H1 (cell line): ENCODE measurements at regions not wholly inside any gene's neighbourhood (a gene's known extent, or its start where the extent isn't known, plus 50 kb on each side); places are given as distances from the start of the nearest gene placed in this dataset.
"Not testable (repeated sequence)": the region's sequence is repeated elsewhere in the genome, so short reads cannot be mapped to it uniquely, and the experiment has no call there.

Experiments used
- CTCF ChIA-PET: fragments of 300-600 bp; sonication (Branson Sonifier 250); formaldehyde crosslinking; loops from one replicate; lab custom pipeline; 2021; ENCODE audit not compliant: partially characterized antibody; lab: Charles Lee
- POLR2A ChIA-PET: fragments of 300-600 bp; sonication (Branson Sonifier 250); formaldehyde crosslinking; loops from one replicate; lab custom pipeline; 2021; ENCODE audit warnings: inconsistent platforms; ENCODE audit not compliant: partially characterized antibody; lab: Charles Lee
- DNase-seq, 2 experiments: peaks; one replicate each; pipeline versions ENCODE4 v3.0.0 to v3.0.0-alpha.2; 2010 to 2022; ENCODE audit warnings: low spot score in 2 of 2, low read depth in 1 of 2, mixed read lengths in 1 of 2
- FAIRE-seq: peaks from 2 replicates; lab custom pipeline; 2011; peaks lifted over from hg19 to GRCh38; lab: Jason Lieb, UNC
- H2AFZ ChIP-seq: 2 replicates; pipeline ENCODE4 v1.8.1; 2012; ENCODE audit warnings: low read length, inconsistent platforms
- H2AK5ac ChIP-seq: 2 replicates; pipeline ENCODE4 v1.6.1; 2013; ENCODE audit warnings: low read depth, low read length
- H2BK120ac ChIP-seq: replicated peaks from 2 replicates; pipeline ENCODE3; 2013; ENCODE audit warnings: low read depth, low read length, inconsistent platforms
- H2BK12ac ChIP-seq: 2 replicates; pipeline ENCODE4 v1.6.1; 2013; ENCODE audit warnings: low read depth, low read length
- H2BK15ac ChIP-seq: 2 replicates; pipeline ENCODE4 v1.6.1; 2013; ENCODE audit warnings: low read length
- H2BK20ac ChIP-seq: 2 replicates; pipeline ENCODE4 v1.6.1; 2013; ENCODE audit warnings: low read length
- H2BK5ac ChIP-seq: 2 replicates; pipeline ENCODE4 v1.6.1; 2013; ENCODE audit warnings: low read depth, low read length
- H3K14ac ChIP-seq: 2 replicates; pipeline ENCODE4 v1.6.1; 2013; ENCODE audit warnings: inconsistent platforms; ENCODE audit not compliant: insufficient read length
- H3K18ac ChIP-seq: 2 replicates; pipeline ENCODE4 v1.6.1; 2013; ENCODE audit warnings: low read length; ENCODE audit errors: extremely low read depth
- H3K23ac ChIP-seq: 2 replicates; pipeline ENCODE4 v1.6.1; 2013; ENCODE audit warnings: inconsistent platforms; ENCODE audit not compliant: insufficient read length
- H3K23me2 ChIP-seq: 2 replicates; pipeline ENCODE4 v1.6.1; 2013; ENCODE audit warnings: low read depth, low read length
- H3K27ac ChIP-seq: 2 replicates; pipeline ENCODE4 v1.6.1; 2011; ENCODE audit warnings: low read depth, low read length, inconsistent platforms
- H3K27me3 ChIP-seq, 4 experiments: replicated peaks in 1 of 4; 1 replicate in 1 of 4; 2 replicates in 3 of 4; pipeline versions ENCODE4 v1.6.1 to v1.8.1; 2011 to 2013; ENCODE audit warnings: low read length in 3 of 4, mild to moderate bottlenecking in 3 of 4, inconsistent platforms in 2 of 4, mixed read lengths in 2 of 4, moderate library complexity in 1 of 4; ENCODE audit not compliant: control insufficient read depth in 3 of 4, insufficient read depth in 3 of 4; ENCODE audit errors: extremely low read depth in 1 of 4
- H3K36me3 ChIP-seq, 4 experiments: 2 replicates each; pipeline versions ENCODE4 v1.6.1 to v1.8.1; 2011 to 2013; ENCODE audit warnings: mild to moderate bottlenecking in 4 of 4, low read length in 3 of 4, moderate library complexity in 2 of 4, control low read depth in 1 of 4, inconsistent platforms in 1 of 4; ENCODE audit not compliant: insufficient read depth in 4 of 4, control insufficient read depth in 2 of 4
- H3K4ac ChIP-seq: replicated peaks from 2 replicates; pipeline ENCODE3; 2013; ENCODE audit warnings: low read length, low read depth, mixed read lengths, inconsistent platforms; ENCODE audit not compliant: insufficient read length
- H3K4me1 ChIP-seq, 4 experiments: replicated peaks in 1 of 4; 1 replicate in 1 of 4; 2 replicates in 3 of 4; pipeline versions ENCODE4 v1.6.1 to v1.8.1; 2011 to 2013; ENCODE audit warnings: low read length in 3 of 4, inconsistent platforms in 2 of 4, mixed read lengths in 1 of 4; ENCODE audit not compliant: insufficient read depth in 4 of 4, control insufficient read depth in 3 of 4
- H3K4me2 ChIP-seq, 2 experiments: 2 replicates each; pipeline versions ENCODE4 v1.6.1 to v1.8.1; 2011 to 2013; ENCODE audit warnings: low read depth in 2 of 2, low read length in 2 of 2, control low read depth in 1 of 2, inconsistent platforms in 1 of 2, mild to moderate bottlenecking in 1 of 2; ENCODE audit not compliant: insufficient read depth in 1 of 2
- H3K4me3 ChIP-seq, 4 experiments: fragments of 200-600, 300-600 bp in 1 of 4; sonication (generic), shearing (Covaris generic), sonication (Bioruptor Twin) in 1 of 4; 2 replicates each; pipeline versions ENCODE4 v1.5.1 to v1.8.1; 2011 to 2016; ENCODE audit warnings: low read length in 4 of 4, low read depth in 3 of 4, control low read depth in 2 of 4, inconsistent platforms in 2 of 4, mild to moderate bottlenecking in 2 of 4, mixed read lengths in 1 of 4, moderate library complexity in 1 of 4; ENCODE audit not compliant: insufficient read depth in 2 of 4; ENCODE audit errors: extremely low read depth in 1 of 4
- H3K56ac ChIP-seq: replicated peaks from 2 replicates; pipeline ENCODE3; 2013; ENCODE audit warnings: low read depth, mild to moderate bottlenecking, mixed read lengths, low read length, inconsistent platforms; ENCODE audit not compliant: insufficient read length
- H3K79me1 ChIP-seq: 2 replicates; pipeline ENCODE4 v1.6.1; 2013; ENCODE audit warnings: low read depth, low read length, control low read depth
- H3K79me2 ChIP-seq, 2 experiments: 2 replicates each; pipeline versions ENCODE4 v1.6.1 to v1.8.1; 2012 to 2013; ENCODE audit warnings: low read length in 2 of 2, mild to moderate bottlenecking in 2 of 2, inconsistent platforms in 1 of 2; ENCODE audit not compliant: insufficient read depth in 2 of 2, control insufficient read depth in 1 of 2
- H3K9ac ChIP-seq, 4 experiments: replicated peaks in 1 of 4; 1 replicate in 1 of 4; 2 replicates in 3 of 4; pipeline versions ENCODE4 v1.6.1 to v1.8.1; 2011 to 2013; ENCODE audit warnings: low read depth in 3 of 4, low read length in 3 of 4, control low read depth in 2 of 4, mild to moderate bottlenecking in 2 of 4, moderate library complexity in 2 of 4, inconsistent platforms in 1 of 4; ENCODE audit errors: extremely low read depth in 1 of 4
- H3K9me3 ChIP-seq, 2 experiments: 2 replicates each; pipeline versions ENCODE4 v1.6.1 to v1.8.1; 2012 to 2013; ENCODE audit warnings: mild to moderate bottlenecking in 2 of 2, moderate library complexity in 2 of 2, control low read depth in 1 of 2, inconsistent platforms in 1 of 2, low read depth in 1 of 2, low read length in 1 of 2, mixed read lengths in 1 of 2; ENCODE audit not compliant: insufficient read depth in 2 of 2
- H4K20me1 ChIP-seq, 2 experiments: replicated peaks in 1 of 2; 2 replicates each; pipeline versions ENCODE3 to v1.8.1; 2011 to 2013; ENCODE audit warnings: inconsistent platforms in 2 of 2, low read length in 2 of 2, mild to moderate bottlenecking in 1 of 2; ENCODE audit not compliant: insufficient read depth in 2 of 2, control insufficient read depth in 1 of 2
- H4K5ac ChIP-seq: 2 replicates; pipeline ENCODE4 v1.6.1; 2013; ENCODE audit warnings: low read length, low read depth, mixed read lengths, inconsistent platforms; ENCODE audit not compliant: insufficient read length
- H4K8ac ChIP-seq: 2 replicates; pipeline ENCODE4 v1.8.0; 2013; ENCODE audit warnings: mild to moderate bottlenecking, moderate library complexity, low read length, inconsistent platforms; ENCODE audit not compliant: insufficient read depth; ENCODE audit errors: extremely low read depth
- H4K91ac ChIP-seq: replicated peaks from 2 replicates; pipeline ENCODE3; 2013; ENCODE audit warnings: low read length, mixed read lengths, inconsistent platforms; ENCODE audit not compliant: insufficient read length
- WGBS, 2 experiments: shearing (Covaris generic) in 1 of 2; methylation state at CpG; one replicate each; pipeline versions ENCODE4 v1.1.6 to v1.1.7; 2013 to 2015; ENCODE audit warnings: low lambda C conversion rate in 2 of 2, mixed read lengths in 2 of 2, inconsistent platforms in 1 of 2, low coverage in 1 of 2, missing lambda C conversion rate in 1 of 2; ENCODE audit not compliant: insufficient replicate concordance in 2 of 2, insufficient coverage in 1 of 2, insufficient read length in 1 of 2; ENCODE audit errors: extremely low coverage in 1 of 2, missing lambda C conversion rate in 1 of 2; 5-methylcytosine and 5-hydroxymethylcytosine counted together

DNA sequence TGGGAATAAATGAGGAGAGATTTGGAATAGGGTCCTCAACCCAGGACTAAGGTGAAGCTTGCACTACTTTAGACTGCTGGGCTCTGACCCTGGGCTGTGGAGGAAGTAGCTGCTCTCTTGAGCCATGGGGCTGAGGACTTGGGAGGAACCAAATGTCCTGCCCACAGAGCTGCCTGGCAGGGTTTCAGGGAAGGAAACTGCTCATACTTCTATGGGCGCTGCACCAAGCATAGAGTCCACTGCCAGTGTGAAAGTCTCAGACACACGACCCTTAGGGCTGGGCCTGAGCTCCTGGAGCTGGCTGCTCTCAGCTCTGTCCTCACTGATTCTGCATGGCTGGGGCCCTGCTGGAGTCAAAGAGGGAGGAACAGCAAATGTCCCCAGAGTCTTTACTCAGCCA lies 461.7 kb downstream of the RPIA start:
- H3K56ac ChIP-seq, POLR2A ChIA-PET, H3K23ac ChIP-seq, H2BK20ac ChIP-seq, H3K27ac ChIP-seq, H3K9me3 ChIP-seq, H3K4me1 ChIP-seq, H3K4me2 ChIP-seq, H4K20me1 ChIP-seq, H2AK5ac ChIP-seq, H4K91ac ChIP-seq, H3K18ac ChIP-seq, CTCF ChIA-PET, H3K9ac ChIP-seq, FAIRE-seq, H2BK5ac ChIP-seq, H2AFZ ChIP-seq, DNase-seq, H3K36me3 ChIP-seq, H3K14ac ChIP-seq, H2BK15ac ChIP-seq, H2BK12ac ChIP-seq, H3K79me2 ChIP-seq, H3K27me3 ChIP-seq, H3K23me2 ChIP-seq, H2BK120ac ChIP-seq, H4K5ac ChIP-seq, H4K8ac ChIP-seq, H3K4me3 ChIP-seq, H3K79me1 ChIP-seq, H3K4ac ChIP-seq: not testable (repeated sequence)
- 92% methylated on average over 2 of the region's 2 CpGs; no CpG with 5 or more reads in 1 of the 2 experiments for WGBS, 2 experiments
